Ishikawa (cell line): ENCODE measurements at regions not wholly inside any gene's neighbourhood (a gene's known extent, or its start where the extent isn't known, plus 50 kb on each side); places are given as distances from the start of the nearest gene placed in this dataset.

Experiments
- MAX ChIP-seq: IDR thresholded peaks from 2 replicates; pipeline ENCODE4 v1.6.1; 2012
- REST ChIP-seq: IDR thresholded peaks from 2 replicates; pipeline ENCODE4 v1.6.1; 2012; ENCODE audit warnings: low read depth, mild to moderate bottlenecking
- TCF12 ChIP-seq: IDR thresholded peaks from 2 replicates; pipeline ENCODE4 v1.6.1; 2012; ENCODE audit warnings: low read depth
- USF1 ChIP-seq: IDR thresholded peaks from 2 replicates; pipeline ENCODE4 v1.6.1; 2012
- YY1 ChIP-seq: IDR thresholded peaks from 2 replicates; pipeline ENCODE4 v1.6.1; 2012; ENCODE audit warnings: low read depth
- ZBTB7A ChIP-seq: IDR thresholded peaks from 2 replicates; pipeline ENCODE4 v1.6.1; 2012; ENCODE audit warnings: low read depth

GRCh38 chr7:108825581-108825909 is 255.9 kb downstream of the DNAJB9 start:
- TF ChIP-seq REST (peak; percentile 61), YY1 (no peak), USF1 (no peak), MAX (no peak), TCF12 (no peak), ZBTB7A (no peak)
